Peyer's patch (tissue), 4 donors: ENCODE measurements at regions not wholly inside any gene's neighbourhood (a gene's known extent, or its start where the extent isn't known, plus 50 kb on each side); places are given as distances from the start of the nearest gene placed in this dataset.

Source experiments
- DNase-seq, 3 donors: peaks; one replicate each; pipeline ENCODE4 v3.0.0-alpha.2; 2017 to 2019
- H3K27ac ChIP-seq, 4 donors: fragments of 200-600 bp; sonication (generic); one replicate each; pipeline ENCODE4 v1.5.1; 2016 to 2019
- H3K27me3 ChIP-seq, 2 donors: fragments of 200-600 bp; sonication (generic); one replicate each; pipeline ENCODE4 v1.5.1; 2019
- H3K36me3 ChIP-seq, 3 donors: fragments of 200-600 bp; sonication (generic); one replicate each; pipeline ENCODE4 v1.5.1; 2016 to 2019
- H3K4me1 ChIP-seq, 4 donors: fragments of 200-600 bp; sonication (generic); one replicate each; pipeline ENCODE4 v1.5.1; 2016 to 2019
- H3K4me3 ChIP-seq, 4 donors: fragments of 200-600 bp; sonication (generic); 1 replicate in 3 of 4; 2 replicates in 1 of 4; pipeline ENCODE4 v1.5.1; 2016 to 2019; ENCODE audit warnings: mild to moderate bottlenecking in 1 of 4
- H3K9me3 ChIP-seq, 4 donors: fragments of 200-600 bp; sonication (generic); one replicate each; pipeline ENCODE4 v1.5.1; 2016 to 2019; ENCODE audit warnings: mild to moderate bottlenecking in 1 of 4
- CTCF ChIP-seq, 6 experiments: fragments of 450-650 bp in 4 of 6; fragments of 200-600 bp in 2 of 6; sonication (generic) in 1 of 6; IDR thresholded peaks; one replicate each; pipeline ENCODE4 v1.5.1; 2017 to 2019; ENCODE audit warnings: antibody characterized with exemption in 6 of 6, mild to moderate bottlenecking in 3 of 6, moderate library complexity in 1 of 6
- POLR2A ChIP-seq, 2 donors: fragments of 450-650 bp; IDR thresholded peaks; one replicate each; pipeline ENCODE4 v1.5.1; 2017; ENCODE audit warnings: antibody characterized with exemption in 2 of 2, mild to moderate bottlenecking in 2 of 2, moderate library complexity in 2 of 2

GRCh38 chr1:56137090-56137489, 442.3 kb downstream of the PLPP3 start:
- no peaks in the 10 kb centered on the region for H3K27me3 ChIP-seq
- no peaks in the 10 kb centered on the region for H3K36me3 ChIP-seq
- no peak overlapping the region for H3K27ac ChIP-seq
- TF ChIP-seq CTCF (IDR thresholded peaks at IDR 0.05) (no peak), POLR2A (IDR thresholded peaks at IDR 0.05) (no peak)
- no peak for DNase-seq
- H3K4me3 ChIP-seq: no peak overlapping the region
- H3K9me3 ChIP-seq: no peaks in the 10 kb centered on the region
- no peaks in the 10 kb centered on the region for H3K4me1 ChIP-seq

DNA sequence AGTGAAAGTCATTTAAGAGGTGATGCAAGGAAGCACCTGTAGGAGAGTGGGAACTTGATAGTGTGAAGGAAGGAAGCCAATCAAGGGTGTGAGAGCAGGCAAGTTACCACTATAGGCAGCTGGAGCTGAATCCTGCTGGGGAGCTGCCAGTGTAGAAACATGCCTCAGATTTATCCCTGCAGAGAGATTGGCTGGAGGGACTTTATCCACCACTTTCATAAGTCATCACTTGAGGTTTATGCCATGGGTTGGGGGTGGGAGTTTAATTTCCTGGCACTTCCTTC, 443.6 kb downstream of the PLPP3 start:
- H3K4me3 ChIP-seq: no peak overlapping the region
- no peaks in the 10 kb centered on the region for H3K9me3 ChIP-seq
- H3K36me3 ChIP-seq: no peaks in the 10 kb centered on the region
- no peaks in the 10 kb centered on the region for H3K27me3 ChIP-seq
- H3K27ac ChIP-seq: no peak overlapping the region
- no peaks in the 10 kb centered on the region for H3K4me1 ChIP-seq
- DNase-seq: no peak
- no peak for TF ChIP-seq POLR2A (IDR thresholded peaks at IDR 0.05)
- TF ChIP-seq CTCF (IDR thresholded peaks at IDR 0.05): no peak

DNA sequence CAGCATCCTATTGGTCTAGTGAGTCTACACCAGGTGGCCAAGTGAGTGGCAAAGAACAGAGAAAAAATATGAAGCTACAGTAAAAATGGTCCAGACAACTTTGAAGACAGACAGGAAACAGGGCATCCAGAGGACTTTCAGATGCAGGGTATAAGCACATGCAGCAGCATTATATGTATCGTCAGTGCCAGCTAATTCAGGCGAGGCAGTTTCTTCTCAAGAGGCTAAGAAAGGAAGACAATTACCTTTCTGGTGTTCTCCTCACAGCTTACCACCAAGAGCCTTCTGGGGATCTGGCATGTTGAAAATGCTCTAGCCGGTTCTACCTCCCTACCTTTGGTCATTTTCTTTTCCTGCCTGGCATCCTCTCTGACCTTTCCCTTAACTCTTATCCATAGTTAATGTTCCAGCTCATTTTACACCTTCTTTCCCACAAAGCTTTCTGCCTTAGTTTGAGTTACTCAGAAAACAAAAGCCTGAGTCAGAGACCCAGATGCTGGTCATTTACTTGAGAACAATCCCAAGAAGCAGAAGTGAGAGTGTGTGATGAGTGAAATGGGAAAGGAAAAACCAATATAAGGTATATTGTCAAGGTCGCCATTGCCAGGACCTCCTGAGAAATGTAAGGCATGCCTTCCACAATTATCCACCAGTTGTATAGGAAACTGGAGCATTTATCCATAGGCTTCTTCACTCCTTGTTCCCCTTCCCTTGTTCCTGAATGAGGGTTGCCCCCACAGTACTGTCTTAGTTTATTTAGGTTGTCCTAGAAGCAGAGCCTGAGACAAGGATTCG, 444.1 kb downstream of the PLPP3 start:
- no peak overlapping the region for H3K4me3 ChIP-seq

DNA sequence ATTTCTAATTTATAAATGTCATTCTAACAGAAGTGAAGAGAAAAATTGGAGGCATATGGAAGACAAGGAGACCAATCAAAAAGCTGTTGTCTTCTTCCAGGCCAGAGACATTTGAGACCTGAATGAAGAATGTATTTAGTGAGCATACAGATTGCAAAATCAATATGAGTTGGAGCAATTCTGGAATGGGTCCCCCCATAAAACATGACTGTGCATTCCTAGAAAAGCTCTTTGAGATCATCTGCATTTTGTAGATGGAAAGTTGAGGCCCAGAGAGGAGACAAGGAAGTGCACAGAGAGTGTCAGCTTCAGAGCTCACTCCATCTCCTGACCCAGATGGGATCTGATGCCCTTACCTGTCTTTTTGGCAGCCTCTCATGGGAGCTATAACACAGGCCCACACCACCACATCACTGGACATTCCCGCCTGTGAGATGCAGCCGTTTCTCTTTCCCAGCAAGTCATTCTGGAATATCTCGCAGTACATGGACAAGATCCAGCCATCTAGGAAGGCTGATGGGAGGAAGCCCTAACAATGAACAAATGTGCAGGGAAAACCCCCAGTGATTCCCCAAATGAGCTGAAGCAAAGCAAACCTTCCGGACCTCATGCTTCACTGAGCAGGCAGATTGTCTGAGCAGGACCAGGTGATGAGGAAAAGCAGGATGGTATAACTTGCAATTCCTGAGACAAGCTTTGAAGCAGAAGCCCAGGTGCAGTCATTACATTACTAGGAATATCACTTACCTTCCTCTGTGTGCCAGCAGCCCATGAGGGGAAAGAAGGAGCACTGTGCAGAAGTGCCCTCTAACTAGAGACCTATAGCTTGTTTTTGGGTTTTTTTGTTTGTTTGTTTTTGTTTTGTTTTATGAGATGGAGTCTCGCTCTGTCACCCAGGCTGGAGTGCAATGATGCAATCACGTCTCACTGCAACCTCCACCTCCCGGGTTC, 445.6 kb downstream of the PLPP3 start:
- TF ChIP-seq POLR2A (IDR thresholded peaks at IDR 0.05) (no peak), CTCF (IDR thresholded peaks at IDR 0.05) (no peak)
- H3K36me3 ChIP-seq: no peaks in the 10 kb centered on the region
- H3K27ac ChIP-seq: no peak overlapping the region
- no peak for DNase-seq
- no peaks in the 10 kb centered on the region for H3K9me3 ChIP-seq
- no peaks in the 10 kb centered on the region for H3K4me1 ChIP-seq
- no peaks in the 10 kb centered on the region for H3K27me3 ChIP-seq
- H3K4me3 ChIP-seq: no peak overlapping the region

More for the DNA sequence above, 444.1 kb downstream of the PLPP3 start:
- Histone ChIP-seq H3K27ac (no peak overlapping the region), H3K9me3 (no peaks in the 10 kb centered on the region), H3K4me1 (no peaks in the 10 kb centered on the region), H3K27me3 (no peaks in the 10 kb centered on the region), H3K36me3 (no peaks in the 10 kb centered on the region)
- DNase-seq: no peak
- TF ChIP-seq POLR2A (IDR thresholded peaks at IDR 0.05): no peak
- TF ChIP-seq CTCF (IDR thresholded peaks at IDR 0.05): no peak

- Histone ChIP-seq H3K4me3 (no peak overlapping the region), H3K4me1 (no peaks in the 10 kb centered on the region), H3K36me3 (no peaks in the 10 kb centered on the region), H3K9me3 (no peaks in the 10 kb centered on the region), H3K27me3 (no peaks in the 10 kb centered on the region), H3K27ac (no peak overlapping the region)
- TF ChIP-seq POLR2A (IDR thresholded peaks at IDR 0.05) (no peak), CTCF (IDR thresholded peaks at IDR 0.05) (no peak)
- DNase-seq: no peak
Measured at GRCh38 chr1:56132520-56132919, 446.8 kb downstream of the PLPP3 start.
